ENCODE measurements at regions not wholly inside any gene's neighbourhood (a gene's known extent, or its start where the extent isn't known, plus 50 kb on each side); places are given as distances from the start of the nearest gene placed in this dataset.

- no peak overlapping the region for H3K4me3 ChIP-seq (ENCODE audit: low read depth, low read length)
- no peak for TF ChIP-seq CTCF (IDR thresholded peaks at IDR 0.05; ENCODE audit: insufficient read depth, low read length, severe bottlenecking)
- H3K36me3 ChIP-seq (ENCODE audit: control insufficient read depth, insufficient read depth, low read length) = no peaks in the 10 kb centered on the region
- FAIRE-seq = no peak
- H3K27me3 ChIP-seq (ENCODE audit: control insufficient read depth, insufficient read depth, low read length) = no peaks in the 10 kb centered on the region
- DNase-seq (ENCODE audit: low read depth) = peak; percentile 68
Observed at GRCh38 chrY:8452963-8453362, 884.3 kb upstream of the TSPY4 start.

- FAIRE-seq = no peak
- DNase-seq (ENCODE audit: low read depth) = no peak
- H3K4me3 ChIP-seq (ENCODE audit: low read depth, low read length) = no peak overlapping the region
- no peak for TF ChIP-seq CTCF (IDR thresholded peaks at IDR 0.05; ENCODE audit: insufficient read depth, low read length, severe bottlenecking)
- no peaks in the 10 kb centered on the region for H3K36me3 ChIP-seq (ENCODE audit: control insufficient read depth, insufficient read depth, low read length)
- no peaks in the 10 kb centered on the region for H3K27me3 ChIP-seq (ENCODE audit: control insufficient read depth, insufficient read depth, low read length)
Observed at GRCh38 chrY:8466813-8467212, 870.5 kb upstream of the TSPY4 start.

- FAIRE-seq (no peak), DNase-seq (ENCODE audit: low read depth) (no peak)
- Histone ChIP-seq H3K4me3 (ENCODE audit: low read depth, low read length) (no peak overlapping the region), H3K36me3 (ENCODE audit: control insufficient read depth, insufficient read depth, low read length) (no peaks in the 10 kb centered on the region), H3K27me3 (ENCODE audit: control insufficient read depth, insufficient read depth, low read length) (no peaks in the 10 kb centered on the region)
- no peak for TF ChIP-seq CTCF (IDR thresholded peaks at IDR 0.05; ENCODE audit: insufficient read depth, low read length, severe bottlenecking)
Observed at GRCh38 chrY:8470249-8470648, 867.0 kb upstream of the TSPY4 start.

- no peaks in the 10 kb centered on the region for H3K36me3 ChIP-seq (ENCODE audit: control insufficient read depth, insufficient read depth, low read length)
- FAIRE-seq (no peak), DNase-seq (ENCODE audit: low read depth) (no peak)
- H3K27me3 ChIP-seq (ENCODE audit: control insufficient read depth, insufficient read depth, low read length) = no peaks in the 10 kb centered on the region
- H3K4me3 ChIP-seq (ENCODE audit: low read depth, low read length) = no peak overlapping the region
- no peak for TF ChIP-seq CTCF (IDR thresholded peaks at IDR 0.05; ENCODE audit: insufficient read depth, low read length, severe bottlenecking)
Observed at GRCh38 chrY:8479141-8479540, 858.1 kb upstream of the TSPY4 start.

- no peak for DNase-seq (ENCODE audit: low read depth)
- no peak for FAIRE-seq
- H3K4me3 ChIP-seq (ENCODE audit: low read depth, low read length) = no peak overlapping the region
- no peak for TF ChIP-seq CTCF (IDR thresholded peaks at IDR 0.05; ENCODE audit: insufficient read depth, low read length, severe bottlenecking)
- no peaks in the 10 kb centered on the region for H3K36me3 ChIP-seq (ENCODE audit: control insufficient read depth, insufficient read depth, low read length)
- no peaks in the 10 kb centered on the region for H3K27me3 ChIP-seq (ENCODE audit: control insufficient read depth, insufficient read depth, low read length)
Observed at GRCh38 chrY:8488955-8489354, 848.3 kb upstream of the TSPY4 start.

- FAIRE-seq = no peak
- no peaks in the 10 kb centered on the region for H3K27me3 ChIP-seq (ENCODE audit: control insufficient read depth, insufficient read depth, low read length)
- H3K4me3 ChIP-seq (ENCODE audit: low read depth, low read length) = no peak overlapping the region
- no peaks in the 10 kb centered on the region for H3K36me3 ChIP-seq (ENCODE audit: control insufficient read depth, insufficient read depth, low read length)
- TF ChIP-seq CTCF (IDR thresholded peaks at IDR 0.05; ENCODE audit: insufficient read depth, low read length, severe bottlenecking) = no peak
- DNase-seq (ENCODE audit: low read depth) = no peak
Observed at GRCh38 chrY:8489880-8490630, 847.2 kb upstream of the TSPY4 start.

Measured in bronchial epithelial cell (primary cell).